NCI-H524 treated with DMSO at 0.1 percent for 48 hours (cell line): ENCODE measurements at regions not wholly inside any gene's neighbourhood (a gene's known extent, or its start where the extent isn't known, plus 50 kb on each side); places are given as distances from the start of the nearest gene placed in this dataset.
A peak's percentile ranks its signal among the peaks of the same experiment; 100 is the strongest.

ENCODE experiments used
- DNase-seq: peaks from one replicate; lab custom pipeline; 2025; lab: John Stamatoyannopoulos, UW

- DNase-seq = peak; percentile 30
Measured at GRCh38 chr15:70556151-70556741, 207.1 kb downstream of the UACA start.

DNA sequence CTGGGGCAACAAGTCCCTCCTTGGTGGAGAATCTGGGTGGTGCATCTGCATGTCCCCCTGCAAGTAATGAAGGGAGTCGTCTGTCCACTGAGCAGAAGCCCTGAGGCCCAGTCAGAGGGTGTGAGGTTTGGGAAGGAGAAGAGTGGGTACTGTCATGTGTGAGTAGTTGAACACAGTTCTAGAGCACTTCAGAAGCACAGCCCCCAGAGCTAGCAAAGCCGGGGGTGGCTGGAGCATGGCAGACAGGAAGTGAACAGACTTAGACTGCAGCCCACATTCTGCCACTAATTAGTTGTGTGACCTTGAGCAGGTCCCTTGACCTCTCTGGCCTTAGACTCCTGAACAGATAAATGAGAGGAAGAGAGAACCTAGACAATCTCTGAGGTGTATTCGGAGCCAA is 207.6 kb downstream of the UACA start:
- DNase-seq = no peak

DNA sequence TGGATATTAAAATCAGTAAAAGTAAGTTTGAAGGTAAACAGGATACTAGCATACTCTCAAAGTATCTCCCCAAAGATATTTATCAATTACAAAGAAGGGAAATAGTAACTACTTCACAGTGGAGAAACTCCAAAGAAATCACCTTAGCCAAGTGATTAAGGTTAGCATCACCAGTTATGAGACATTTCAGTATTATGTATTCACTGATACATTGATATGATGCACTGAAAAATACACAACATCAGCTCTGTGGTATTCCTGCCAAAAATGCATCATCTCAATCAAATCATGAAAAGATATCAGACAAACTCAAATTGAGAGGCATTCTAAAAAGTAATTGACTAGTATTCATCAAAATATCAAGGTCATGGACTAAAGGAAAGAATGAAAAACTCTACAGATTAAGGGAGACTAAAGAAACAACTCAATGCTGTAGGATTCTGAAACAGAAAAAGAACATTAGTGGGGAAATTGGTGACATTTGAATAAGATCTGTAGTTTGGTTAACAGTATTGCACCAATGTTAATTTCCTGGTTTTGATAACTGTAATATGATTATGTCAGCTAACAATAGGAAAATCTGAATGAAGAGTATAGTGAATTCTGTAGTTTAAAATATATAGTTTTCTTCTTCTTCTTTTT is 215.4 kb downstream of the UACA start:
- no peak for DNase-seq

DNA sequence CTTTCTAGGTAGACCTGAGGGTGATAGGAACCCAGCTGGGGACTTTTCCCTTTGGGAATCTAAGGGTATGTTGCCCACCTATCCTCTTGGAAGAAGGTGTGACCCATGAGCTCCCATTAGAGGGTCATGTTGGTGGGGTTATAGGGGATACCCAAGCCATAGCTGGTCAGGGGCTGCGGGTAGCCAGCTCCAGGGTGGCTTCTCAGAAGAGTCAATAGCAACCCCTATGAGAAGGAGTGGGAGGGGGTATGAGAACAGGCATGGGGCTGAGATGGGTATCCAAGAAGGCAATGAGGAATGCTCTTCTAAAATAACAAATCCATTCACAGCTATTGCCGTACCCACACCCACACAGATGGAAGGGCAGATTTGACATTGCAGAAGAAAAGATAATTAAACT is 217.8 kb downstream of the UACA start:
- no peak for DNase-seq

DNA sequence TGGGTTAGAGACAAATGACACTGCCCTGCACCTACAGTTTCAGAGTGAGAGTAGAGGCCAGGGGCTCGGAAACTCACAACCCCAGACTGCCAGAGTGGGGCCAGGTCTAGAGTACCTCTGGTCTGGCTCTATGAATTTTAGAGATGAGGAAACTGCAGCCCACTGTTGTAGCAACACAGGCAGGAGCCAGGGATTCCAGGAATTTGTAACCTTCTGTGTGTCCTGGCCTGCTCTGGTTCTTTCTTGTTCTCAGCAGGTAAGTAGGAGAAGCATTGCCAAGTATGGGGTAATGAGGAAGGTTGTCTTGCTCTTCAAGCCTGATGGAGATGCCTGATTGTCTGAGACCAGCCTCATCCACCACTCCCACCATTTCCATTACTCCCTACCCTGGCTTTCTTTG is 221.8 kb downstream of the UACA start:
- no peak for DNase-seq

DNA sequence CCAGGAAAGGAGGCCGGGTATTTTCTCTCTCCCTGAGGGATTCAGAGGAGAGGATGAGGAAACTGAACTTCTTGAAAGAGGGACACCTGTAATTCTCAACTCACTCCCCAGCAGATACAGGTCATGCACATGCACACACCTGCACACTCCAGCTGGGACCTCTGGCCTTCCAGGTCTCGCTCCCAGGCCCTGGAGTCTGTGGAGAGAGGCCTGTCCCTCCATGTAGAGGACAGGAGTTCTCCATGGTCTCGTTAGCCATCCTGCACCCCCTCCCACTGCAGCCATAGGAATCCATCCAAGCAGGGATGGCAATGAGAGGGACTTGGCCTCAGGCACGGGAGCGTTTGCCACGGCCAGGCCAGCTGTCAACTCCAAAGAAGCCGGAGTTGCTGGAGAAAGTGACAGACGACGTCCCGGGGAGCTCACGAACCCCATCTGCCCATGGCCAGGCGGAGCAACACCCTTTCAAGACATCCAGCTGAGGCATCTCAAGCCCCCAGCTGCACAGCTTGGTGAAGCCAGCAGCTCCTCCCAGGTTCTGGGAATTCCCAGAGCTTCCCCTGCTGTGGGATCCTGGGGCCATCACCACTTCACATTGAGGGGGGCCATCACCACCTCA is 223.3 kb downstream of the UACA start:
- DNase-seq = peak; percentile 66

DNA sequence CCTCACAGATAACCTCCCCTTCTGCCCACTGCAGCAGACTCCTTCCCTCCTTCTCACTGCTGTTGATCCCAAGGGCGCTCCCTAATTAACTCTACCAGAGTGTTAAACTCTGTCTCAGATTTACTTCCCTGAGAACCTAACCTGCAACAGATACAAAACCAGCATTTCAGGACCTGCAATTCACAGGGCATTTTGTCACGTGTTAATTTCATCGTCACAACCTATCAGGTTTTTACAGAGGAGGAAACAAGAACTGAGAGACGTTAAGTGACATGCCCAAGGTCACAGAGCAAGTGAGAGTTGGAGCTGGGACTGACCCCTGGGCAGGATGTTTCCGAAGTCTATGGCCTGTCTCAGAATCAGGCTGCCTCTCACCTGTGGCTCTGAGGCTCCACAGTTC is 223.9 kb downstream of the UACA start:
- DNase-seq = no peak

DNA sequence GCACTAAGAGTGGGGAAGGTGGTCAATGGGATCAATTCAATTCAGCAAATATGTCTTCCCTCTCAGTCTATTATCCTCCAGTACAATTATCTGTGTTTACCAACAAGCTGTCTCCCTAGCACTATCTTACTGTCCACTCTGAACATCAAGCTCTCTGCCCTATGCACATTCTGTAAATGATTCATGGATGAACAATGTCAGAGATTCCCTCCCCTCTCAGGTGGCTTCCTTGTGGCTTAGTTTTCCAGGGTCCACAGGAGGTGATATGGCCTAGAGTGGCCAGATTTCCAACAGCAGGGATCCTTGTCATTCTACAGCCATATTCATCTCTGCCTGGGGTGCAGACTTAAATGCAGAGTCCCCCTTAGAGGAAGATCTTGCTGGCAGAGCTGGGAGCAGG is 225.1 kb downstream of the UACA start:
- DNase-seq = no peak

DNA sequence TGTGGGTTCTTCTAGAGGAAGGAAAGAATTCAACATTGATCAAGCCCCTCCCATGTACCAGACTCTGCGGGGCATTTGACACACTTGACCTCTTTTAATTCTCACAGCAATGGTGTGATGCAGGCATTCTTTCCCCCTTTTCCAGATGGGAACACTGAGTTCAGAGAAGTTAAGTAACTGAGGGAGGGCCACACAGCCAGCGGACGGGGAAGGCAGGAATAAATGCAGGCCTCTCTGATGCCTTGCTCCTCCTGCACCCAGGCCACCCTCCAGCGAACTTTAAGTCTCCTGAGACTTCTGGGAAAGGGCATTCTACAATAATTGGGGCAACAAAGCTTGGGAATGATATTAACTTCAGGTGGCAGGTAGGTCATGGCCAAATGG is 227.4 kb downstream of the UACA start:
- no peak for DNase-seq

GRCh38 chr15:70535071-70535954 is 228.0 kb downstream of the UACA start:
- DNase-seq = no peak

GRCh38 chr15:70533931-70534742 is 229.2 kb downstream of the UACA start:
- no peak for DNase-seq

DNA sequence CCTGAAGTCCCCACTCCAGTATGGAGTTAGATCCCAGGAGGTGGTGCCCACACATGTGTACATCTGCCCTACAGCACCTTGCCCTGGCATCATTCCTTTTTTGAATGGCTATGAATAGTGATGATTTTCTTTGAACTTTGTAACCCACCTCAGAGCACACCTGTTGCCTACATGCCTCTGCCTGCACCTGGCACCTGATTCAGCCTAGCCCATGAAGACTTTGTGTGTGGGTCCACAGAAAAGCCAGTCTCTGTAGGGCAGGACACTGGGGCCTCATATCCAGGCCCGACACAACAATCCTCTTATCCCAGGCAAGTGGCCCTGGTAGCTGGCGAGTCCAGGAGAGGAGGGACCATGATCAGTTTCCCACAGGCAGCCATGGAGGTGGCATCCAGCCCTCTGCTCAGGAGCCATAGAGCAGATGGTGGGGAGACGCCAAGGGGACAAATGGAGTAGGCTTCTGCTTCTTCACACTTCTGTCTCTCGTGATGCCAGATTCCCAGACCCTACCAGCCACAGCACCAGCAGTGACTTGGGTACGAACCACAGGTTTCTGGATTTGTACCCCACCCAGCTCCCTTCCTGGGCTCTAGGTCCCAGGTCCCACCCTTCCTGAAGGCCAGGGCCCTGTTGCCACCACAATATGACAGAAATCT is 230.7 kb downstream of the UACA start:
- no peak for DNase-seq

DNA sequence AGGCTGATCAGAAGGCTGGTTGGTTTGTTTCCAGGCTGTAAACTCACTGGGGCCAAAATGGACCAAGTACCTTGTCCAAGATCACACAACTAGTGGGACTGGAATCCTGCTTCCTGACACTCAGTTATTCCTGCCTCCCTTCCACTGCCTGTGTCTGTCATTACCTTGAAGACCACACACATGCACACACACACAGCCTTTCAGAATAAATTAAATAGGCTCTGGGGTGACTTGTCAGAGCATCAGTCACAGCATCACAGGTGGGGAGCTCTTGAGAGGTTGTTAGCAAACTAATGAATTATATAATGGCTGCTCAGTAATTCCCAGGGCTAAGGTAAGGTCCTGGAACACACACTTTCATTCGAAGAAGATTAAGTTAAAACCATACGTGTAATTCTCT is 231.8 kb downstream of the UACA start:
- no peak for DNase-seq

DNA sequence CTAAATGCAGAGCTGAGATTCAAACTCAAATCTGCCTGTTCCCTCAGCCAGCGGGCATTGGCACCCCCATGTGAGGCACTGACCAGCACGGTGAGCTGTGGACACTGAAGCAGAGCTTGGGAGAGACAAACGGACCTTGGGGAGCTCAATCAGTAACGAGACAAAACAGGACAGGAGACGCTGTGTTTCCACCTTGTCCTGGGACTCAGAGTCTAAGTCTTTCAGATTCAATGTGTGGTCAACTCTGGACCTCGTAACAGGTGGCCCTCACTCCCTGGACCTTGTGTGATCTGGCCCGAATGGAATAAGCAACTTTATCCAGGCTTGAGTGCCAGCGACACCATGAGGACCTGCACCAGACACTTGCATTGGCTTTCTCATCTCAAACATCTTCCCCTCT is 232.5 kb downstream of the UACA start:
- DNase-seq = no peak

DNA sequence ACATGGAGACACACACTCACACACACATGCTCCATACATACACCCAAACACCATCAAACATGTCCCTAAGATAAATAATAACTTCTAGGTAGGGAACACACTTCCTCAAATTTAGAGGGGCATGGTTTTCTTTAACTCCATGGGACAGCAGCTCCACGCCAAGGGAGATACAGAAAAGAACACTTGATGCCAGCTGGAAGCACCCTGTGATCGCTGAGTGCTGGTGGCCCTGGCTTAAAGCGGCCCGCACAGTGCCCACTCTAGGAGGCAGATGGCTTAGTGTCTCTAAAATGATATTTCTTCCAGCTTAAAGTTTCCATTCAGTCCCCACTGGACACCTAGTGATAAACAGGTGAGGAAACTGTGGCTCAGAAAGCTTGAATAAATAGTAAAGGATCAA is 232.9 kb downstream of the UACA start:
- DNase-seq = no peak

DNA sequence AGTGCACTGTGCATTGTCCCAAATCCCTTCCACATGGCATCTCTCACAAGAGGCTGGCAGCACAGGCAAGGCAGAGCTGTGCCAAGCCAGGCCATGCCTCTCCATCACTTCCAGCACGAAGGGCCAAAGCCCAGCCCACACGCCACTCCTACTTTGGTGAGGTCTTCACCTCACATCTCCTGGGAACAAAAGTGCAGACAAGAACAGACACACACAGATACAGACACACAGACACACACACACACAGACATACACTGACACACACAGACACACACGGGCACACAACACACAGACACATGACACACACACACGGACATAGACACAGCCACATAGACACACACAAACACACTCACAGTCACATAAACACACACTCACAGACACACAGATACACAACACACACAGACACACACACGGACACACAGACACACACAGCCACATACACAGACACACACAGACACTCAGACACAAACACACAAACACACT is 233.3 kb downstream of the UACA start:
- no peak for DNase-seq

GRCh38 chr15:70528816-70529215 is 234.5 kb downstream of the UACA start:
- DNase-seq = no peak

DNA sequence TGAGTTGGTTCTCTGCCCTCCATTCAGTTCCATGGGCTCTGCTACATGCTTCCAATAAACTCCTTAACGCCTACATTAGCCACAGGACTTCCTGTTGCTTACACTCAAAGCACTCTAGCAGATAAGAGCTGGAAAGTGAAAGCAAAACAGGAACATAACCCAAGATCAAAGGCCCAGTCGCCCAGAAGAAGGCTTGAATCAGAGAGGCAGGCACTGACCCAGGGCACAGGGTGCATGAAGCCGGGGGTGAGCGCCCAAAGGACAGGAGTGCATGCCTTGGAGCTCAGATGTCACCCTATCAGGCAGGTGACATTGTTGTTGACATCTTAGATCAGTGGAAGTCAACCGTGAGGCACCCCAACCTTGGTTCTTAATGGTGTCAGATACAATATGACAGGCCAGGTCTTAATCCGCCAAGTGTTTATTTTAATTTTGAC is 235.1 kb downstream of the UACA start:
- no peak for DNase-seq

DNA sequence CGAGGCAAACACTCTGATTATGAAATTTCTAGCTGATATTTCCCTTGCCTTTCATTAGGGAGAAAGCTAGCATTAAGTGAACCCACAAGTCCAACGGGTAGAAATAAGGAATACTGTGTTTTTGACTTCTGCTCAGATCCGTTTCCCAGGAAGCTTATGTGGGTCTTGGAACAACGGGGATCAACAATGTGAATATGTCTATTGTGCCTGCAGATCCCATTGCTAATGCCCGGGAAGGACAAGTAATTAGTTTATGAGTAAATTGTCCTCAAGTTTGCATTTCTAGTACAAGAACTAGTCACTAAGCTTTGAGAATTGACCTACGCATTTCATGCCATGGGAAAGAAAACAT is 236.4 kb downstream of the UACA start:
- DNase-seq = no peak

GRCh38 chr15:70526221-70526973 is 237.0 kb downstream of the UACA start:
- peak; percentile 79 for DNase-seq

DNA sequence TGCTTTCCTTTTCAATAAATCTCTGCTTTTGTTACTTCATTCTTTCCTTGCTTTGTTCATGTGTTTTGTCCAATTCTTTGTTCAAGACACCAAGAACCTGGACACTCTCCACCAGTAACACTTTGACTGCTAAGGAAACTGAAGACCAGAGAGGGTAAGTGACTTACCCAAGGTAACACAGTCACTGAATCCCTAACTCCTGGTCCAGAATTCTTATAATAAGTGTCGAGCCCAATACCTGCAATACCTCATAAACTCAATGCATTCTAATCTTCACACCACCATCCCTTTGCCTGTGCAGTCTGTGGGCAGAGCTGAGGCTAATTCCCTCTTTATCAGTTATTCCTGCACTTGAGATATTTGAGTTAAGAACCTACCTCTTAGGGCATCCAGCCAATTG is 237.8 kb downstream of the UACA start:
- no peak for DNase-seq
